HG03039 (cell line): ENCODE measurements at regions not wholly inside any gene's neighbourhood (a gene's known extent, or its start where the extent isn't known, plus 50 kb on each side); places are given as distances from the start of the nearest gene placed in this dataset.

ENCODE experiments used
- ATAC-seq: cut with Tn5 transposase; IDR thresholded peaks from one replicate; pipeline ENCODE4 v1.9.1; 2021; ENCODE audit warnings: mild to moderate bottlenecking, moderate library complexity; ENCODE audit not compliant: unreplicated experiment

- no peak for ATAC-seq
Observed at GRCh38 chr13:76380446-76381065, 505.6 kb downstream of the KCTD12 start.

DNA sequence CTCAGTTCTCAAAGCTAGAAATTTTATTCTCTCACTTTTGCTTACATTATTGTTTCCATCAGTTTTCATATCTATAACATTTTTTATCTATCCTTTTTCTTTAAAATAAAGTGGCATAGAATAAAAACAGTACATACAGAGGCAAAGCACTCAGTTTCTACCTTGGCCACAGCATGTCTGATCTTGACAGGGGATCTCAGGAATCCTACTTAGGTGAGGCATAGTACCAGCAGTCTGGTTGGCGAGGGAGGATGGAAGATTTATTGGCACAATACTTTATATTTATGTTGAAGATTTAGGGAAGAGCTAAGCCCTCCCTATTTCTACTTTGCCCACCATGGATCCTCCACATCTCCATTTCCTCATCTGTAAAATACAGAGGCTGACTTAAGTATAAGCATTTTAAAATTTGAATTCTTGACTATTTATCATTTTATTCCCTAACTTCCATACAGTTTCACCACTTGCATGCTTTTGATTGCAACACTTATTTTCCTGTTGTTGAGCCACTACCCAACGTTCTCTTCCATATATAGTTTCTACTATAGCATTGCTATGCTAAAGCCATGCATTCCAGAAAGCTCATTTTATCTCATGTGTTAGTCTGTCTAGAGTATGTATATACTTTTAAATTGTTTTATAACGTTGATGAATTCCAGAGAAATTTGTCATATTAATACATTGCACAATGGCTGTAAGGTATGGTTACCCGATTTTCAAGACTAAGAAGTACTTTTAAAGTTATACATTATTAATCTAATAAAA, 506.7 kb downstream of the KCTD12 start:
- ATAC-seq: no peak

- no peak for ATAC-seq
Observed at GRCh38 chr13:76378767-76379166, 507.4 kb downstream of the KCTD12 start.

GRCh38 chr13:76363682-76364289, 522.4 kb downstream of the KCTD12 start:
- ATAC-seq: no peak

DNA sequence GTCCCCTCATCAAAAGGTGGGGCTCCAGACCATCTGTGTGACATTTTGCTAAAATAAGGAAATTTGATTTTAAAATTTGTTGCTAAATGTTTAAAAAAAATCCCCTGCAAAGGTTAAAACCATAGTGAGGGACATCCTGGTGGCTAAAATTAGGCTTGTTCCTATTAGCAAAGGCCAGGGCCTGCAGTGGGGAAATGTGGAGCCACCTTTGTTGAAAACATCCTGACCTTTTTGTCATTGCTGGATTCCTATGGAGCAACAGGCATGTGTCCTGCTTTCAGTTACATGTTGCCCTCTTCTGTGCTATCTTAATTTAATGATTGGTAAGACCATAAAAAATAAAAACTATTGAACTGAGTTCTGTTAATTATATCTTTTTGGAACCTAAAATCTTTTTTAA, 524.3 kb downstream of the KCTD12 start:
- ATAC-seq: no peak

- ATAC-seq: no peak
Observed at GRCh38 chr13:76351541-76352229, 534.5 kb downstream of the KCTD12 start.

DNA sequence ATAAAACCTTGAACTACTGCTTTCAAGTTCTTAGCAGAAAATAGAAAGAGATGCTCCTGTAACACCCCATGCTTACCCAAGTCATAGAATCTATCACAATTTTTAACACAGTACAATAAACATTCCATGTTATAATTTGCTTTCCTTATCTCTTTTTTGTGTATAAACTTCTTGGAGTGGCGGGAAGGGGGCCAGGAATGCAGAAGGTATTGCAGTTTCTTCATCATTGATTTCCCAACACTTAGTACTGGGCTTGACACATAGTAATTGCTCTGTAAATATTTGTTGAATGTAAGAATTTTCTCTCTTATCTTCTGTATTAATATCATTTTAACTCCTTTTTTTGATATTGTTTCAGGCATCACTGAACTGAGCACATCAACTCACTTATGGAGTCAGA, 535.8 kb downstream of the KCTD12 start:
- ATAC-seq: no peak

- no peak for ATAC-seq
Observed at GRCh38 chr13:76349700-76350099, 536.5 kb downstream of the KCTD12 start.

- ATAC-seq: no peak
Observed at GRCh38 chr13:76339649-76340048, 546.6 kb downstream of the KCTD12 start.

- ATAC-seq: no peak
Observed at GRCh38 chr13:76338003-76338402, 548.2 kb downstream of the KCTD12 start.

- ATAC-seq: no peak
Observed at GRCh38 chr13:76336889-76337844, 549.0 kb downstream of the KCTD12 start.

DNA sequence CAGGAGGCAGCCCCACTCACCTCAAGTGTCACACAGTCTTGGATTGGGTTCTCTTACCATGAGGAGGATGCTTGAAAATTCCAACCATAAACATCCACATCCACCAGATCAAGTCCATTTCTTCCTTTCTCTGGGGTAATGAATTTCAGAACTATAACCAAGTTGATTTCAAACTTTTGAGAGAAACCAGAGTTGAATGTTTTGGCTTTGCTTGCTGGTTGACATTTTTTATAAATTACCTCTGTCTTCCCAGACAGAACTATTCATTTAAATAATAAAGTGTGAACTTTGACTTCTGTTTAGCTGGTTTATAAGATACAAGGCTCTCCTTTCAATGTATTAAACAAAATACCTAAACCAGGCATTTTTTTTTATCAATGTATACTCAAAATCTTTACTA, 550.7 kb downstream of the KCTD12 start:
- ATAC-seq: no peak

DNA sequence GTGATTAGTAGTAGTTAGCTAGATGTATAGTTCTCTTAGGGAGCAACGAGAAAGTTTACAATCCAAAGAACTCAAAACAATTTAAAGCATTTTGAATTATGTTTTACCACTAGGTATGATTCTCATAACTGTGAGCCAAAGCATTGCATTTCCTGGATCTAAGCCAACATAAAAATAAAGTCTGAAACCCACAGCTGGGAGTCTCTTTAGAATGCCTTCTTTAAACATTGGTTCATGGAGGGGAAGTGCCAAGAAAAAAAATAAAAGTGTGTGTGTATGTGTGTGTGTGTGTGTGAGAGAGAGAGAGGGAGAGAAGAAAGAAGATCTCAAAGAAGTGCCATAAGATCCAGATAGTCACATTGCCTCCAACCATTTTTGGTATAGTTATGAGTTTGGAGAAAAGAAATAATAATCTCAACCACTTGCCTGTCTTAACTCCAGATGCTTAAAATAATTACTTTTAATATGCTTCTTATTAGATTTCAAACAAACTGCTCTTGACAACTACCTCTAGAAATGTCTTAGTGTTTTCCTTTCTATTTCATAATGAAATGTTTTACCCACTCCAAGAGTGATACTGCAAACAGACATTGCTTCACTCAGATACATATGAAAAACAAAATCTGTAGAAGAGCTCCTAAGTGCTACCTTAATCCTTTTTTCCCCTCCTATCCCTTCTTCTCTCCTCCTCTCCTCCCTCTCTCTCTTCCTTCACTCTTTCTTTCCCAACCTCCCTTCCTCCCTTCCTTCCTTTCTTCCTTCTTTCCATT, 554.1 kb downstream of the KCTD12 start:
- no peak for ATAC-seq

DNA sequence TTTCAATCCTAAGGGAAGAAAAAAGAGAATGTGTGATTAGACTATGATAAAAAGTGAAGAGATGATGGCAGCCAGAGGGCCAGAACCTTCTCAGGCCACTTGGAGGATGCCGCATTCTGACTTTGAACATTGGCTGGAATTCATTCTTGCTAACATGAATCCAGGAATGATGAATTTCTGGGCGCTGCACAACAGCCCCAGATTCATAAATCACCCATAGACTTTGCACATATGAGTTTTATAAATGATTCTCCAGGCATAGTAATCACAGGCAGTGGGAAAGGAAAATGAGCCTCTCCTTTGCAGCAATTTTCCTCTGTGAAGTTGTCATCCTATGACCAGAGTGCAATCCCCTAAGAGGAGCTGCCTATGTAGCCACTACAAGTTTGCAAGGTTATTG, 555.4 kb downstream of the KCTD12 start:
- ATAC-seq: no peak

- no peak for ATAC-seq
Observed at GRCh38 chr13:76329866-76330580, 556.2 kb downstream of the KCTD12 start.

DNA sequence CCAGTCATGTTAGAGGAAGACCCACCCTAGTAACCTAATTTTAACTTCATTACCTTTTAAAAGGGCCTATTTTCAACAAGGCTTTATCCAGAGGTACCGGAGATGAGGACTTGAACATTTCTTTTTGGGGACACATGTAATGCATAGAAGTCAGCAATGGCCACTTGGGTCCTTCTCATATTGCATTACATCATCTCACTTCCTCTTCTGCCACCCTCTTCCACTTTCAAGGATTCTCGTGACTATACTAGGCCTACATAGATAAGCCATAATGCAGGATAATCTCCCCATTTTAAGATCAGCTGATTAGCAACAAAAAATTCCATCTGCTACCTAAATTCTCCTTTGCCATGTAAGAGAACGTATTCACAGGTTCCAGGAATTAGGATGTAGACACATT, 557.2 kb downstream of the KCTD12 start:
- ATAC-seq: no peak

GRCh38 chr13:76326343-76326742, 559.9 kb downstream of the KCTD12 start:
- ATAC-seq: no peak

- no peak for ATAC-seq
Observed at GRCh38 chr13:76319921-76320320, 566.3 kb downstream of the KCTD12 start.

DNA sequence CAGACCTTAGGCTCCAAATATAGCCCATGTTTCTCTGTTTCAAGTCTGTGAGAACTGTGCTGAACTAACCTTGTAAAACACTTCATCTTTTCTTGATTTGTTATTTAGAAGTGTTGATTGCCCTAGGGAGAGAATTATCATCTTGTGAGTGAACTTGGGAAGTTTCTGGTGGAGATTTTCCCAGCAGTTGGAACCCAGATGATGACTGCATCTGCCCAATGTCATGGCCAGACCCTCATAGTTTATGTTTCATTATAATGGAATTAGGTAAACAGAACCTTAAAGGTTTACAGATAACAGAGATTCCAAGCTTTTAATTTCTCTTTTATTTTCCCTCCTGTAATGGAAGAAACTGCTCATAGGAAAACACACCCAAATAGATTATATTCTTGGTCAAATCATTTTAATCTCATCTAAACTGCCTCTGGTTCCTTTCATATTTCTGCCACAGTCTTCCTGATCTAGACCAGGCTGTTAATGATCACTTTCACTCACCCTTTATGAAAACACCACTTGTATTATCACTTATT, 569.1 kb downstream of the KCTD12 start:
- ATAC-seq: no peak
